DND-41 (cell line): ENCODE measurements at regions not wholly inside any gene's neighbourhood (a gene's known extent, or its start where the extent isn't known, plus 50 kb on each side); places are given as distances from the start of the nearest gene placed in this dataset.

Experiments
- EZH2 ChIP-seq: IDR thresholded peaks from 3 replicates; pipeline ENCODE4 v1.6.1; 2012; ENCODE audit warnings: borderline replicate concordance, low read depth, mild to moderate bottlenecking, moderate library complexity, low read length, inconsistent platforms; ENCODE audit not compliant: severe bottlenecking
- TF ChIP-seq, protein P1 (sequence below): IDR thresholded peaks from 2 replicates; pipeline ENCODE4 v1.5.1; 2012; ENCODE audit warnings: borderline replicate concordance, low read length, moderate library complexity, mild to moderate bottlenecking; ENCODE audit not compliant: poor library complexity, severe bottlenecking; ENCODE audit errors: extremely low read depth

GRCh38 chr7:46933596-46933995 lies 648.3 kb downstream of the TNS3 start:
- TF ChIP-seq, protein P1, sequence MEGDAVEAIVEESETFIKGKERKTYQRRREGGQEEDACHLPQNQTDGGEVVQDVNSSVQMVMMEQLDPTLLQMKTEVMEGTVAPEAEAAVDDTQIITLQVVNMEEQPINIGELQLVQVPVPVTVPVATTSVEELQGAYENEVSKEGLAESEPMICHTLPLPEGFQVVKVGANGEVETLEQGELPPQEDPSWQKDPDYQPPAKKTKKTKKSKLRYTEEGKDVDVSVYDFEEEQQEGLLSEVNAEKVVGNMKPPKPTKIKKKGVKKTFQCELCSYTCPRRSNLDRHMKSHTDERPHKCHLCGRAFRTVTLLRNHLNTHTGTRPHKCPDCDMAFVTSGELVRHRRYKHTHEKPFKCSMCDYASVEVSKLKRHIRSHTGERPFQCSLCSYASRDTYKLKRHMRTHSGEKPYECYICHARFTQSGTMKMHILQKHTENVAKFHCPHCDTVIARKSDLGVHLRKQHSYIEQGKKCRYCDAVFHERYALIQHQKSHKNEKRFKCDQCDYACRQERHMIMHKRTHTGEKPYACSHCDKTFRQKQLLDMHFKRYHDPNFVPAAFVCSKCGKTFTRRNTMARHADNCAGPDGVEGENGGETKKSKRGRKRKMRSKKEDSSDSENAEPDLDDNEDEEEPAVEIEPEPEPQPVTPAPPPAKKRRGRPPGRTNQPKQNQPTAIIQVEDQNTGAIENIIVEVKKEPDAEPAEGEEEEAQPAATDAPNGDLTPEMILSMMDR = no peak
- no peak for TF ChIP-seq EZH2
